ENCODE measurements at regions not wholly inside any gene's neighbourhood (a gene's known extent, or its start where the extent isn't known, plus 50 kb on each side); places are given as distances from the start of the nearest gene placed in this dataset.

GRCh38 chr12:67589078-67589477 is 59.5 kb upstream of the DYRK2 start:
- no peaks in the 10 kb centered on the region for H3K36me3 ChIP-seq
- no peaks in the 10 kb centered on the region for H3K27me3 ChIP-seq
- peaks cover 0 to 16% (median 12%) of the 10 kb centered on the region in 4 donors for H3K4me1 ChIP-seq
- no peak for DNase-seq
- TF ChIP-seq POLR2A (IDR thresholded peaks at IDR 0.05) (no peak), POLR2AphosphoS5 (IDR thresholded peaks at IDR 0.05) (no peak), CTCF (IDR thresholded peaks at IDR 0.05) (no peak), EP300 (IDR thresholded peaks at IDR 0.05) (no peak)
- 79 to 92% (median 83%) methylated on average over 3 of the region's 3 CpGs for WGBS, 5 donors
- H3K9me3 ChIP-seq = no peaks in the 10 kb centered on the region
- intact Hi-C loops (cut with DNase I; ENCODE audit: low total_unique reads) = no loop called here
- H3K27ac ChIP-seq = no peak overlapping the region
- H3K4me3 ChIP-seq = no peak overlapping the region

- 53 to 70% (median 60%) methylated on average over 4 of the region's 4 CpGs for WGBS, 5 donors
- peak in 1 of 2 donors; percentile 60 for DNase-seq
- intact Hi-C loops (cut with DNase I; ENCODE audit: low total_unique reads) = no loop called here
These were observed 58.3 kb upstream of the DYRK2 start for GRCh38 chr12:67590149-67590790.

GRCh38 chr12:67592228-67593011 is 56.1 kb upstream of the DYRK2 start:
- 83 to 93% (median 91%) methylated on average over 2 of the region's 2 CpGs for WGBS, 5 donors
- DNase-seq = peak in 1 of 2 donors; percentile 67
- no peak overlapping the region for H3K4me3 ChIP-seq
- H3K36me3 ChIP-seq = no peaks in the 10 kb centered on the region
- intact Hi-C loops (cut with DNase I; ENCODE audit: low total_unique reads) = no loop called here
- H3K9me3 ChIP-seq = no peaks in the 10 kb centered on the region
- no peaks in the 10 kb centered on the region for H3K27me3 ChIP-seq
- TF ChIP-seq POLR2A (IDR thresholded peaks at IDR 0.05) (no peak), EP300 (IDR thresholded peaks at IDR 0.05) (no peak), CTCF (IDR thresholded peaks at IDR 0.05) (no peak), POLR2AphosphoS5 (IDR thresholded peaks at IDR 0.05) (no peak)
- H3K4me1 ChIP-seq = peaks cover 0 to 16% (median 12%) of the 10 kb centered on the region in 4 donors
- peak overlapping the region in 2 of 5 donors; percentile 7 to 68 for H3K27ac ChIP-seq

More at GRCh38 chr12:67590149-67590790, 58.3 kb upstream of the DYRK2 start:
- Histone ChIP-seq H3K4me1 (peaks cover 0 to 16% (median 12%) of the 10 kb centered on the region in 4 donors), H3K9me3 (no peaks in the 10 kb centered on the region), H3K27me3 (no peaks in the 10 kb centered on the region), H3K36me3 (no peaks in the 10 kb centered on the region), H3K4me3 (no peak overlapping the region), H3K27ac (no peak overlapping the region)
- no peak for TF ChIP-seq CTCF (IDR thresholded peaks at IDR 0.05)
- TF ChIP-seq EP300 (IDR thresholded peaks at IDR 0.05) = no peak
- TF ChIP-seq POLR2AphosphoS5 (IDR thresholded peaks at IDR 0.05) = no peak
- TF ChIP-seq POLR2A (IDR thresholded peaks at IDR 0.05) = no peak

GRCh38 chr12:67593041-67593440 is 55.5 kb upstream of the DYRK2 start:
- TF ChIP-seq CTCF (IDR thresholded peaks at IDR 0.05) (no peak), POLR2AphosphoS5 (IDR thresholded peaks at IDR 0.05) (peak in 2 of 3 donors; percentile 28 to 34)
- H3K27ac ChIP-seq = peak overlapping the region in 2 of 5 donors; percentile 7 to 68
- DNase-seq = peak; percentile 82
- no peak overlapping the region for H3K4me3 ChIP-seq
- H3K27me3 ChIP-seq = no peaks in the 10 kb centered on the region
- H3K4me1 ChIP-seq = peaks cover 0 to 16% (median 12%) of the 10 kb centered on the region in 4 donors
- intact Hi-C loops (cut with DNase I; ENCODE audit: low total_unique reads) = no loop called here
- no peaks in the 10 kb centered on the region for H3K36me3 ChIP-seq
- no peaks in the 10 kb centered on the region for H3K9me3 ChIP-seq

Measured in stomach (tissue), 8 donors.